Liver (tissue), 3 donors: ENCODE measurements at regions not wholly inside any gene's neighbourhood (a gene's known extent, or its start where the extent isn't known, plus 50 kb on each side); places are given as distances from the start of the nearest gene placed in this dataset.

Experiments used
- EGR1 ChIP-seq, 2 donors: IDR thresholded peaks; 2 replicates each; pipeline ENCODE4 v1.6.1; 2016 to 2018; ENCODE audit warnings: antibody characterized with exemption in 2 of 2, low read depth in 2 of 2
- GABPA ChIP-seq, 2 donors: IDR thresholded peaks in 1 of 2; conservative IDR thresholded peaks in 1 of 2; 2 replicates each; pipeline ENCODE4 v1.6.1; 2016; ENCODE audit warnings: antibody characterized with exemption in 2 of 2, mild to moderate bottlenecking in 1 of 2, moderate library complexity in 1 of 2
- HNF4G ChIP-seq: IDR thresholded peaks from 2 replicates; pipeline ENCODE4 v1.6.1; 2016; ENCODE audit warnings: antibody characterized with exemption
- JUND ChIP-seq, 2 donors: IDR thresholded peaks; 2 replicates each; pipeline ENCODE4 v1.6.1; 2016; ENCODE audit warnings: antibody characterized with exemption in 2 of 2
- NR2F2 ChIP-seq: IDR thresholded peaks from 2 replicates; pipeline ENCODE4 v1.6.1; 2016; ENCODE audit warnings: antibody characterized with exemption
- SP1 ChIP-seq: IDR thresholded peaks from 2 replicates; pipeline ENCODE4 v1.6.1; 2018; ENCODE audit warnings: antibody characterized with exemption, mild to moderate bottlenecking
- TAF1 ChIP-seq: conservative IDR thresholded peaks from 2 replicates; pipeline ENCODE4 v1.6.1; 2016; ENCODE audit warnings: antibody characterized with exemption, mild to moderate bottlenecking
- YY1 ChIP-seq: IDR thresholded peaks from 2 replicates; pipeline ENCODE4 v1.6.1; 2016; ENCODE audit warnings: antibody characterized with exemption, mild to moderate bottlenecking
- ZBTB33 ChIP-seq: IDR thresholded peaks from 2 replicates; pipeline ENCODE4 v1.6.1; 2016; ENCODE audit warnings: antibody characterized with exemption
- TF ChIP-seq, protein P1 (sequence below): fragments of 150-350 bp; IDR thresholded peaks from 2 replicates; pipeline ENCODE4 v1.5.1; 2017; ENCODE audit warnings: improper control_type of control experiment, low read depth, low read length; ENCODE audit not compliant: missing input control
- TF ChIP-seq, protein P2 (sequence below): IDR thresholded peaks from 2 replicates; pipeline ENCODE4 v1.6.1; 2016; ENCODE audit warnings: antibody characterized with exemption, mild to moderate bottlenecking
- TF ChIP-seq, protein P3 (sequence below): IDR thresholded peaks from 2 replicates; pipeline ENCODE4 v1.6.1; 2016; ENCODE audit warnings: antibody characterized with exemption
- donor health status: healthy.
- donor health status: healthy.

GRCh38 chr2:185274718-185275484, 463.7 kb upstream of the FSIP2 start:
- TF ChIP-seq, protein P1, sequence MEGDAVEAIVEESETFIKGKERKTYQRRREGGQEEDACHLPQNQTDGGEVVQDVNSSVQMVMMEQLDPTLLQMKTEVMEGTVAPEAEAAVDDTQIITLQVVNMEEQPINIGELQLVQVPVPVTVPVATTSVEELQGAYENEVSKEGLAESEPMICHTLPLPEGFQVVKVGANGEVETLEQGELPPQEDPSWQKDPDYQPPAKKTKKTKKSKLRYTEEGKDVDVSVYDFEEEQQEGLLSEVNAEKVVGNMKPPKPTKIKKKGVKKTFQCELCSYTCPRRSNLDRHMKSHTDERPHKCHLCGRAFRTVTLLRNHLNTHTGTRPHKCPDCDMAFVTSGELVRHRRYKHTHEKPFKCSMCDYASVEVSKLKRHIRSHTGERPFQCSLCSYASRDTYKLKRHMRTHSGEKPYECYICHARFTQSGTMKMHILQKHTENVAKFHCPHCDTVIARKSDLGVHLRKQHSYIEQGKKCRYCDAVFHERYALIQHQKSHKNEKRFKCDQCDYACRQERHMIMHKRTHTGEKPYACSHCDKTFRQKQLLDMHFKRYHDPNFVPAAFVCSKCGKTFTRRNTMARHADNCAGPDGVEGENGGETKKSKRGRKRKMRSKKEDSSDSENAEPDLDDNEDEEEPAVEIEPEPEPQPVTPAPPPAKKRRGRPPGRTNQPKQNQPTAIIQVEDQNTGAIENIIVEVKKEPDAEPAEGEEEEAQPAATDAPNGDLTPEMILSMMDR, result no peak
- TF ChIP-seq TAF1, result no peak
- TF ChIP-seq, protein P2, sequence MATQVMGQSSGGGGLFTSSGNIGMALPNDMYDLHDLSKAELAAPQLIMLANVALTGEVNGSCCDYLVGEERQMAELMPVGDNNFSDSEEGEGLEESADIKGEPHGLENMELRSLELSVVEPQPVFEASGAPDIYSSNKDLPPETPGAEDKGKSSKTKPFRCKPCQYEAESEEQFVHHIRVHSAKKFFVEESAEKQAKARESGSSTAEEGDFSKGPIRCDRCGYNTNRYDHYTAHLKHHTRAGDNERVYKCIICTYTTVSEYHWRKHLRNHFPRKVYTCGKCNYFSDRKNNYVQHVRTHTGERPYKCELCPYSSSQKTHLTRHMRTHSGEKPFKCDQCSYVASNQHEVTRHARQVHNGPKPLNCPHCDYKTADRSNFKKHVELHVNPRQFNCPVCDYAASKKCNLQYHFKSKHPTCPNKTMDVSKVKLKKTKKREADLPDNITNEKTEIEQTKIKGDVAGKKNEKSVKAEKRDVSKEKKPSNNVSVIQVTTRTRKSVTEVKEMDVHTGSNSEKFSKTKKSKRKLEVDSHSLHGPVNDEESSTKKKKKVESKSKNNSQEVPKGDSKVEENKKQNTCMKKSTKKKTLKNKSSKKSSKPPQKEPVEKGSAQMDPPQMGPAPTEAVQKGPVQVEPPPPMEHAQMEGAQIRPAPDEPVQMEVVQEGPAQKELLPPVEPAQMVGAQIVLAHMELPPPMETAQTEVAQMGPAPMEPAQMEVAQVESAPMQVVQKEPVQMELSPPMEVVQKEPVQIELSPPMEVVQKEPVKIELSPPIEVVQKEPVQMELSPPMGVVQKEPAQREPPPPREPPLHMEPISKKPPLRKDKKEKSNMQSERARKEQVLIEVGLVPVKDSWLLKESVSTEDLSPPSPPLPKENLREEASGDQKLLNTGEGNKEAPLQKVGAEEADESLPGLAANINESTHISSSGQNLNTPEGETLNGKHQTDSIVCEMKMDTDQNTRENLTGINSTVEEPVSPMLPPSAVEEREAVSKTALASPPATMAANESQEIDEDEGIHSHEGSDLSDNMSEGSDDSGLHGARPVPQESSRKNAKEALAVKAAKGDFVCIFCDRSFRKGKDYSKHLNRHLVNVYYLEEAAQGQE, result no peak
- no peak for TF ChIP-seq ZBTB33
- no peak for TF ChIP-seq YY1
- TF ChIP-seq NR2F2, result no peak
- no peak for TF ChIP-seq SP1
- no peak for TF ChIP-seq HNF4G
- TF ChIP-seq, protein P3, sequence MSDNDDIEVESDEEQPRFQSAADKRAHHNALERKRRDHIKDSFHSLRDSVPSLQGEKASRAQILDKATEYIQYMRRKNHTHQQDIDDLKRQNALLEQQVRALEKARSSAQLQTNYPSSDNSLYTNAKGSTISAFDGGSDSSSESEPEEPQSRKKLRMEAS, result no peak
- no peak for TF ChIP-seq JUND (IDR thresholded peaks at IDR 0.05)
- TF ChIP-seq GABPA (IDR thresholded peaks at IDR 0.05 in 1 of 2, conservative IDR thresholded peaks at IDR 0.05 in 1 of 2), result no peak
- no peak for TF ChIP-seq EGR1 (IDR thresholded peaks at IDR 0.05; ENCODE audit: low read depth in 2 of 2)
